ENCODE measurements at regions not wholly inside any gene's neighbourhood (a gene's known extent, or its start where the extent isn't known, plus 50 kb on each side); places are given as distances from the start of the nearest gene placed in this dataset.

- no peaks in the 10 kb centered on the region for H3K36me3 ChIP-seq
- TF ChIP-seq EP300 (IDR thresholded peaks at IDR 0.05; ENCODE audit: low read depth) = no peak
- no peak for TF ChIP-seq POLR2AphosphoS5 (IDR thresholded peaks at IDR 0.05)
- TF ChIP-seq CTCF (IDR thresholded peaks at IDR 0.05) = no peak
- no peak for TF ChIP-seq POLR2A (IDR thresholded peaks at IDR 0.05)
- DNase-seq = no peak
- 63% methylated on average over 17 of the region's 17 CpGs; no CpG with 5 or more reads in 1 of the 2 donors for WGBS, 2 donors (ENCODE audit: low coverage in 1 of 2)
- H3K4me1 ChIP-seq = peaks cover 0 to 12% (median under 1%) of the 10 kb centered on the region in 4 donors
- H3K27me3 ChIP-seq = no peaks in the 10 kb centered on the region
- no peak overlapping the region for H3K4me3 ChIP-seq
- in situ Hi-C loops (cut with MboI; ENCODE audit: low pct_ligation_motif_present in 1 of 4, low pct_unique_long_range_greater_than_20kb in 1 of 4, low sequenced_read_pairs in 3 of 4) (loop anchor here in 3 of 4 donors (10.0 kb wide), 3 partner anchors 762 to 1012 kb away; no protein-coding TSS in a partner anchor), intact Hi-C loops (cut with DNase I; ENCODE audit: low total_unique reads) (loop anchor here (10.0 kb wide), 1 partner anchor 912 kb away; no protein-coding TSS in a partner anchor)
- no peaks in the 10 kb centered on the region for H3K9me3 ChIP-seq
- no peak overlapping the region for H3K27ac ChIP-seq
Measured at GRCh38 chr15:70486451-70487386, 276.6 kb downstream of the UACA start.

- Histone ChIP-seq H3K4me1 (peaks cover 0 to 5% (median 0%) of the 10 kb centered on the region in 4 donors), H3K4me3 (no peak overlapping the region), H3K27me3 (no peaks in the 10 kb centered on the region), H3K36me3 (no peaks in the 10 kb centered on the region), H3K9me3 (no peaks in the 10 kb centered on the region), H3K27ac (no peak overlapping the region)
- no peak for DNase-seq
- in situ Hi-C loops (cut with MboI; ENCODE audit: low pct_ligation_motif_present in 1 of 4, low pct_unique_long_range_greater_than_20kb in 1 of 4, low sequenced_read_pairs in 3 of 4) (loop anchor here in 3 of 4 donors (10.0 kb wide), 3 partner anchors 761 to 1011 kb away; no protein-coding TSS in a partner anchor), intact Hi-C loops (cut with DNase I; ENCODE audit: low total_unique reads) (loop anchor here (10.0 kb wide), 1 partner anchor 911 kb away; no protein-coding TSS in a partner anchor)
- WGBS, 2 donors (ENCODE audit: low coverage in 1 of 2) = 84 to 90% methylated on average over 2 of the region's 2 CpGs
- no peak for TF ChIP-seq CTCF (IDR thresholded peaks at IDR 0.05)
- TF ChIP-seq POLR2AphosphoS5 (IDR thresholded peaks at IDR 0.05) = no peak
- TF ChIP-seq POLR2A (IDR thresholded peaks at IDR 0.05) = no peak
- TF ChIP-seq EP300 (IDR thresholded peaks at IDR 0.05; ENCODE audit: low read depth) = no peak
Measured at GRCh38 chr15:70486012-70486411, 277.3 kb downstream of the UACA start.

- no peak overlapping the region for H3K4me3 ChIP-seq
- WGBS, 2 donors (ENCODE audit: low coverage in 1 of 2) = 0% methylated on average over 1 of the region's 1 CpG; no CpG with 5 or more reads in 1 of the 2 donors
- in situ Hi-C loops (cut with MboI; ENCODE audit: low pct_ligation_motif_present in 1 of 4, low pct_unique_long_range_greater_than_20kb in 1 of 4, low sequenced_read_pairs in 3 of 4) = loop anchor here in 3 of 4 donors (10.0 kb wide), 3 partner anchors 760 to 1010 kb away; no protein-coding TSS in a partner anchor
- no peak for DNase-seq
- H3K27me3 ChIP-seq = no peaks in the 10 kb centered on the region
- no peaks in the 10 kb centered on the region for H3K36me3 ChIP-seq
- no peak overlapping the region for H3K27ac ChIP-seq
- no peak for TF ChIP-seq EP300 (IDR thresholded peaks at IDR 0.05; ENCODE audit: low read depth)
- no peak for TF ChIP-seq CTCF (IDR thresholded peaks at IDR 0.05)
- no peak for TF ChIP-seq POLR2A (IDR thresholded peaks at IDR 0.05)
- TF ChIP-seq POLR2AphosphoS5 (IDR thresholded peaks at IDR 0.05) = no peak
- intact Hi-C loops (cut with DNase I; ENCODE audit: low total_unique reads) = loop anchor here (10.0 kb wide), 1 partner anchor 910 kb away; no protein-coding TSS in a partner anchor
- H3K9me3 ChIP-seq = no peaks in the 10 kb centered on the region
- peaks cover 0 to 3% (median 0%) of the 10 kb centered on the region in 4 donors for H3K4me1 ChIP-seq
Measured at GRCh38 chr15:70484993-70485392, 278.4 kb downstream of the UACA start.

- Histone ChIP-seq H3K27me3 (no peaks in the 10 kb centered on the region), H3K4me3 (no peak overlapping the region), H3K9me3 (no peaks in the 10 kb centered on the region), H3K4me1 (peaks cover 0 to 10% (median 0%) of the 10 kb centered on the region in 4 donors), H3K36me3 (no peaks in the 10 kb centered on the region), H3K27ac (no peak overlapping the region)
- intact Hi-C loops (cut with DNase I; ENCODE audit: low total_unique reads) = loop anchor here (10.0 kb wide), 1 partner anchor 909 kb away; no protein-coding TSS in a partner anchor
- DNase-seq = no peak
- no peak for TF ChIP-seq CTCF (IDR thresholded peaks at IDR 0.05)
- no peak for TF ChIP-seq POLR2A (IDR thresholded peaks at IDR 0.05)
- TF ChIP-seq EP300 (IDR thresholded peaks at IDR 0.05; ENCODE audit: low read depth) = no peak
- TF ChIP-seq POLR2AphosphoS5 (IDR thresholded peaks at IDR 0.05) = no peak
- in situ Hi-C loops (cut with MboI; ENCODE audit: low pct_ligation_motif_present in 1 of 4, low pct_unique_long_range_greater_than_20kb in 1 of 4, low sequenced_read_pairs in 3 of 4) = loop anchor here in 3 of 4 donors (10.0 kb wide), 3 partner anchors 759 to 1009 kb away; no protein-coding TSS in a partner anchor
- 80 to 92% methylated on average over 2 of the region's 2 CpGs for WGBS, 2 donors (ENCODE audit: low coverage in 1 of 2)
Measured at GRCh38 chr15:70483513-70483912, 279.8 kb downstream of the UACA start.

Measured in transverse colon (tissue), 4 donors.